Caco-2 (cell line): ENCODE measurements at regions not wholly inside any gene's neighbourhood (a gene's known extent, or its start where the extent isn't known, plus 50 kb on each side); places are given as distances from the start of the nearest gene placed in this dataset.

Experiments used
- BruUV-seq: library from RNA; stranded (reverse); fragments of 400-500 nt; replicated peaks from 2 replicates; lab custom pipeline; 2021; lab: Mats Ljungman, UMichigan
- CTCF ChIA-PET: fragments of 300-600 bp; sonication (Branson Sonifier 250); formaldehyde crosslinking; loops from one replicate; lab custom pipeline; 2022; ENCODE audit warnings: antibody characterized with exemption; lab: Charles Lee
- POLR2A ChIA-PET: fragments of 300-600 bp; sonication (Branson Sonifier 250); formaldehyde crosslinking; loops from one replicate; lab custom pipeline; 2022; ENCODE audit warnings: antibody characterized with exemption; lab: Charles Lee
- DNase-seq, 2 experiments: peaks; one replicate each; pipeline versions ENCODE4 v3.0.0 to v3.0.0-alpha.2; 2020 to 2022
- H3K27me3 ChIP-seq: replicated peaks from 2 replicates; pipeline ENCODE4 v1.6.0; 2011; ENCODE audit warnings: low read length; ENCODE audit not compliant: control insufficient read depth, insufficient read depth
- H3K36me3 ChIP-seq: 2 replicates; pipeline ENCODE4 v1.5.1; 2011; ENCODE audit warnings: low read length; ENCODE audit not compliant: control insufficient read depth, insufficient read depth
- H3K4me1 ChIP-seq: fragments of 250-450 bp; sonication (Bioruptor Pico); 2 replicates; pipeline ENCODE4 v1.5.1; 2020; ENCODE audit warnings: mild to moderate bottlenecking
- H3K4me3 ChIP-seq: 2 replicates; pipeline ENCODE4 v1.5.1; 2011; ENCODE audit warnings: low read depth, mild to moderate bottlenecking, control low read depth, low read length
- H3K9me3 ChIP-seq: fragments of 250-450 bp; sonication (Bioruptor Pico); 2 replicates; pipeline ENCODE4 v1.5.1; 2020; ENCODE audit warnings: mild to moderate bottlenecking, moderate library complexity
- H3K27ac Mint-ChIP-seq: one replicate; pipeline ENCODE4 v1.8.0; 2022; ENCODE audit warnings: mixed read lengths; ENCODE audit not compliant: unreplicated experiment
- H3K27me3 Mint-ChIP-seq: one replicate; pipeline ENCODE4 v1.8.0; 2022; ENCODE audit warnings: mixed read lengths; ENCODE audit not compliant: insufficient read depth, unreplicated experiment
- H3K36me3 Mint-ChIP-seq: one replicate; pipeline ENCODE4 v1.8.0; 2022; ENCODE audit warnings: mild to moderate bottlenecking, mixed read lengths; ENCODE audit not compliant: insufficient read depth, unreplicated experiment
- H3K4me1 Mint-ChIP-seq: one replicate; pipeline ENCODE4 v1.8.0; 2022; ENCODE audit warnings: low read depth, mixed read lengths; ENCODE audit not compliant: unreplicated experiment
- H3K4me3 Mint-ChIP-seq: one replicate; pipeline ENCODE4 v1.8.0; 2022; ENCODE audit warnings: mild to moderate bottlenecking, moderate library complexity, mixed read lengths; ENCODE audit not compliant: unreplicated experiment
- H3K9me3 Mint-ChIP-seq: one replicate; pipeline ENCODE4 v1.8.0; 2022; ENCODE audit warnings: mixed read lengths; ENCODE audit not compliant: unreplicated experiment
- CTCF ChIP-seq, 2 experiments: fragments of 200-600 bp in 1 of 2; IDR thresholded peaks; 1 replicate in 1 of 2; 2 replicates in 1 of 2; pipeline versions ENCODE4 v1.5.1 to v1.8.0; 2011 to 2022; ENCODE audit warnings: antibody characterized with exemption in 1 of 2, control low read depth in 1 of 2, inconsistent platforms in 1 of 2, low read depth in 1 of 2, low read length in 1 of 2, mild to moderate bottlenecking in 1 of 2, moderate library complexity in 1 of 2; ENCODE audit not compliant: insufficient read depth in 1 of 2, severe bottlenecking in 1 of 2, unreplicated experiment in 1 of 2
- intact Hi-C: fragments of 100-400 bp; cut with micrococcal nuclease; formaldehyde crosslinking; loops from one replicate; pipeline ENCODE4 v1.10.0; 2022; ENCODE audit not compliant: unreplicated experiment

- H3K4me1 Mint-ChIP-seq, result no peaks in the 10 kb centered on the region
- intact Hi-C loops, result no loop called here
- H3K4me1 ChIP-seq, result no peaks in the 10 kb centered on the region
- H3K27ac Mint-ChIP-seq, result no peak overlapping the region
- ChIA-PET POLR2A (no interaction called here), CTCF (no interaction called here)
- no peak overlapping the region for H3K4me3 ChIP-seq
- peaks cover 8% of the 10 kb centered on the region for H3K27me3 Mint-ChIP-seq
- no TSS peak for BruUV-seq
- H3K9me3 Mint-ChIP-seq, result peaks cover 20% of the 10 kb centered on the region
- no peaks in the 10 kb centered on the region for H3K9me3 ChIP-seq
- no peaks in the 10 kb centered on the region for H3K27me3 ChIP-seq
- no peaks in the 10 kb centered on the region for H3K36me3 ChIP-seq
- no peaks in the 10 kb centered on the region for H3K36me3 Mint-ChIP-seq
- DNase-seq, result no peak
- H3K4me3 Mint-ChIP-seq, result no peak overlapping the region
- no peak for TF ChIP-seq CTCF (IDR thresholded peaks at IDR 0.05; ENCODE audit: insufficient read depth in 1 of 2, low read depth in 1 of 2, low read length in 1 of 2, severe bottlenecking in 1 of 2, unreplicated experiment in 1 of 2)
Observed at GRCh38 chr14:101020834-101021370, 117.4 kb upstream of the RTL1 start.

- Mint-ChIP-seq H3K4me3 (no peak overlapping the region), H3K27ac (no peak overlapping the region), H3K4me1 (no peaks in the 10 kb centered on the region), H3K27me3 (peaks cover 8% of the 10 kb centered on the region), H3K36me3 (no peaks in the 10 kb centered on the region), H3K9me3 (peaks cover 20% of the 10 kb centered on the region)
- Histone ChIP-seq H3K36me3 (no peaks in the 10 kb centered on the region), H3K9me3 (no peaks in the 10 kb centered on the region), H3K4me3 (no peak overlapping the region), H3K27me3 (no peaks in the 10 kb centered on the region), H3K4me1 (no peaks in the 10 kb centered on the region)
- BruUV-seq, result no TSS peak
- intact Hi-C loops, result no loop called here
- no peak for DNase-seq
- POLR2A ChIA-PET, result no interaction called here
- CTCF ChIA-PET, result no interaction called here
- TF ChIP-seq CTCF (IDR thresholded peaks at IDR 0.05; ENCODE audit: insufficient read depth in 1 of 2, low read depth in 1 of 2, low read length in 1 of 2, severe bottlenecking in 1 of 2, unreplicated experiment in 1 of 2), result no peak
Observed at GRCh38 chr14:101022121-101022520, 118.6 kb upstream of the RTL1 start.

GRCh38 chr14:101022916-101023435 lies 119.5 kb upstream of the RTL1 start:
- Histone ChIP-seq H3K4me1 (no peaks in the 10 kb centered on the region), H3K36me3 (no peaks in the 10 kb centered on the region), H3K27me3 (no peaks in the 10 kb centered on the region), H3K9me3 (no peaks in the 10 kb centered on the region), H3K4me3 (no peak overlapping the region)
- no peak overlapping the region for H3K4me3 Mint-ChIP-seq
- H3K27me3 Mint-ChIP-seq, result peaks cover 5% of the 10 kb centered on the region
- peaks cover 20% of the 10 kb centered on the region for H3K9me3 Mint-ChIP-seq
- POLR2A ChIA-PET, result no interaction called here
- no peak overlapping the region for H3K27ac Mint-ChIP-seq
- no peaks in the 10 kb centered on the region for H3K36me3 Mint-ChIP-seq
- BruUV-seq, result no TSS peak
- H3K4me1 Mint-ChIP-seq, result no peaks in the 10 kb centered on the region
- TF ChIP-seq CTCF (IDR thresholded peaks at IDR 0.05; ENCODE audit: insufficient read depth in 1 of 2, low read depth in 1 of 2, low read length in 1 of 2, severe bottlenecking in 1 of 2, unreplicated experiment in 1 of 2), result no peak
- DNase-seq, result peak in 1 of 2 experiments; percentile 3
- CTCF ChIA-PET, result no interaction called here
- intact Hi-C loops, result no loop called here
